NCI-H748 treated with DMSO at 0.1 percent for 48 hours (cell line): ENCODE measurements at regions not wholly inside any gene's neighbourhood (a gene's known extent, or its start where the extent isn't known, plus 50 kb on each side); places are given as distances from the start of the nearest gene placed in this dataset.

Source experiments
- DNase-seq: peaks from one replicate; lab custom pipeline; 2025; lab: John Stamatoyannopoulos, UW

DNA sequence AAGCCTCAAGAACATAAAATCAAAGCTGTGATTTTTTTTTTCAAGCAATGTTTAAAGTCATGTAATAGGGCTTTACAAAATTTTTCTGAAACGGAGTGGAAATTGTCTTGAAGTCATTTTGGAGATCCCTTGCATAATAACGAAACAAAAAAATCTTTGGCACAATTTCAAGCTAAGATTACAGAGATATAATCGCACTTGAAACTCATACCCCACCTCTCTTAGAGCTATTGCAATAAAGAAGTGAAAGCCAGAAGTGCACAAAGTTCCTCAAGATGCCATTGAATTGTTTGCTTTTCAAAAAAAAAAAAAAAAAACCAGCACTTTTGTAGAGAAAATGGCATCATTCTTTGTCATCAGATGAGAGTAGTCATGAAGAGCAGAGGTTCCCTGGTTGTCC lies 152.3 kb downstream of the PAX3 start:
- DNase-seq = no peak

DNA sequence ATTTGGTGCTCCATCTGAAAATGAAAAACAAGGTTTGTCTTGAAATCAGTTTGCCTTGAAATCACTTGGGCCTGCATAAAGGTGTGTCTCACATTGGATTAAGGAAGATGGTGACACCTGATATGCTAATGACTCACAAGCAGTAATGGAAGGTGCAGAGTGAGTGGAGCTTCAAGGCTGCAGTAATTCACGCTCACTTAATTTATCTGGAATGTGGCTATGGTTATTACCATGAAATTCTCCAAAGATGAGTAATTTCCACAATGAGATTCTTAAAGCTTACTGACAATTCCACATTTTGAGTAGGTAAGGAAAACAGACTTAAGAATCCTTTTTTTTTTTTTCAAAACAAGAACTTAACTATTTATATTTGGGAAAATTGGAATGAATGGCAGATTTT lies 156.8 kb downstream of the PAX3 start:
- DNase-seq = no peak

- no peak for DNase-seq
These were observed 162.6 kb downstream of the PAX3 start for GRCh38 chr2:222136106-222136630.

DNA sequence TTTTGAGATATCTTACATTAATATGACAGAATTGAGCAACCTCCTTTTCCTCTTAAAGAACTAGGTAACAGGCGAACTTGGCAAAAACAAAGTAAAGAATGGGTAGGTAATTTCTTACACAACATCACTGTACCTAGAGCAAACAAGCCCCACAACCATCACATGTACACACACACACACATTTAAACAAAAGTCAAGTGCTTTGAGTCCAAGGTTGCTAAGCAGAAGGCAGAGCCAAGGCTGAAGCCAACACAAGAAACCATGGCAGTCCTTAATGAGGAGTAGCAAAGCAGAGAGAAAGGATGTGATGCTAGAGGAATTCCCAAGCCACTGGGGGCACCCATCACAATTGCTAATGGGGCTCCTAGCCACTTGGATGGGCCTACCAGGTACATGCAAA lies 164.1 kb downstream of the PAX3 start:
- DNase-seq = no peak

GRCh38 chr2:222133897-222134296 lies 164.9 kb downstream of the PAX3 start:
- no peak for DNase-seq

DNA sequence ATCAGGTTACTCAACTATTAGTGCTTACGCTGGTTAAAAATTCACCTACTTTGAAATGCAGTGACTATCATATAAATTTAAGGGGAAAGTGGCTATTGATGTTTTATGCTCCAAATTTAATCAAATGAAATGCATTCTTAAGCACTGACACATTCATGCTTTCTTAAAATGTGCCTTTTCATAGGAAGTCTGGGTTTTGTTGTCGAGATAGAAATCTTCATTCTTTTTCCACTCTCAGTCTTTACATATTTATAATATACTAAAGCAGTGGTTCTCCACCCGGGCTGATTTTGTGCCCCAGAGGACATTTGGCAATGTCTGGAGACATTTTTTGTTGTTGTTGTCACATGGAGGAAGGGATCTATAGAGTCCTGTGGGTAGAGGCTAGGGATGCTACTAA lies 167.9 kb downstream of the PAX3 start:
- no peak for DNase-seq

DNA sequence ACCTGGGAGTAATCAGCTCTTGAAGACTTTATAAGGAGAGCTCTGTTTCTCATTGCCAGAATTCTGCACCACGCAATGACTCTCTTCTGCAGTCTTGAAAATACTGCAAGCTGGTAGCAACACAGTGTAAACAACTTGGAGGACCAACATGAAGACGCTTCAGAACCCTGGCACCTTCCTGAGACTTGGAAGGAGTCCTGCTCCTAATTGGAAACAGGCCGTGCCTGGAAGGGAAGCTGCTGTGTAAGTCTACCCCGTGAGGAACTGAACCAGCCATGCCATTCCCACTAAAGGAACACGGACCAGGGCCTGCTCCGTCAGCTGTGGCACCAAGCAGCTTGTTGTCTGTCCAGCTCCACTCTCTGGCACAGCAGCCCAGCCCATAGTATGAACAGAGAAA lies 171.1 kb downstream of the PAX3 start:
- DNase-seq = no peak

DNA sequence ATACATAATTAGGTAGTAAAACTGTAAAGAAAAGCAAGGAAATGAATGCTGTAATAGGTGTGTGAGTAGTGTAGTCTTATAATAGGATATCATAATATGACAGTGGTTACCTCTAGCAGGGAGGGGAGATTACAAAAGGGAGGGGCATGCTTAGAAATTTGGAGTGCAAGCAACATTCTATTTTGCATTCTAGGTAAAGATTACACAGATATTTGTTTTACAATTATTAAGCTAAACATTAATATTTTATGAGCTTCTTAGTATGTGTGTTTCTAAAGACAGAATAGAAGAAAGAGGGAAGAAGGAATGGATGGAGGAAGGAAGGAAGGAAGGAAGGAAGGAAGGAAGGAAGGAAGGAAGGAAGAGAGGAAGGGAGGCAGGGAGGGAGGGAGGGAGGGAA lies 177.9 kb downstream of the PAX3 start:
- no peak for DNase-seq

GRCh38 chr2:222115296-222115695 lies 183.5 kb downstream of the PAX3 start:
- DNase-seq = no peak

DNA sequence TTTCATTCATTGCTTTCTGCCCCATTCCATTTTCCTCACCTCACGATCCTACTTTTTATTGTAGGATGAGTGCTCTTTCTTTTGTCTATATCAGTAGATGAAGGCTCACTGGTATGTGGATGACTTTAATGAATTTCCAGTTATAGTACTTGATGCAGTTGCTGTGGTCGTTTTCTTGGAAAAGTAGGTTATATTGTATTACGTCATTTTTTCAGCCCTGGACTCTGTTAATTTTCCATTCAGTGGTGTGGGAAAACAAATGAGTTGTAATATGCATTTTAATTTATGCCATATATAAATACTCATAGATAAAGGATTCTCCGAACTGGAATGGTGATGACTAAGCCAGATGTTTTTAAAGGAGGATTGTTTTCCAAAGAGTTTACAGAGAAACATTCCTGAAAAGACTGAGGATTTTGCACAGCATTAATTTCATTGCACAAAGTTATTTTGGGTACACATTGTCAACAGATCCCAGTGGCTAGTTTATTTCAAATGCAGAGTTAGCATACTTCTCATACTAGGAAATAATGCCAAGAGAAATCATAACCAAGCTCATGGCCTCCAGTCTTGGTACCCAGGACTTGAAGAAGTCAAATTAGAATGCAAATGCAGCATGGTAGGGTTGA lies 189.7 kb downstream of the PAX3 start:
- DNase-seq = no peak

DNA sequence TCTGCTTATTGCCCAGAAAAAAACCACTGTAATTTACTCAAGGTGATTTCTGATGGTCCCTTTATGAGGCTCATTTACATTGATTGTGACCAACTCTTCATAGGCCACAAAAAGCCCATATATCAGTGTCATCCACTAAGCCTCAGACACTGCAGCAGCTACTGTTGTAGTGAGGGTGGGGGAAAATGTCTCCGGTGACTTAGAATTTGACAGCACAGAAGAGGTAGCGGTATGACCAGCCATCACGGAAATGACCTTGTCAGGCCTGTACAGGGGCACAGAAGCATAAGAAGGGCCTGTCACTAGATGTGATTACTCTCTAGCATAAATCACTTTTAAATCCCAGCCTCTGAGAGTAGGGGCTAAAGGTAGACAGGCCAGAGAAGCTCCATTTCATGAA lies 190.3 kb downstream of the PAX3 start:
- no peak for DNase-seq

GRCh38 chr2:222105046-222105445 lies 193.8 kb downstream of the PAX3 start:
- no peak for DNase-seq

DNA sequence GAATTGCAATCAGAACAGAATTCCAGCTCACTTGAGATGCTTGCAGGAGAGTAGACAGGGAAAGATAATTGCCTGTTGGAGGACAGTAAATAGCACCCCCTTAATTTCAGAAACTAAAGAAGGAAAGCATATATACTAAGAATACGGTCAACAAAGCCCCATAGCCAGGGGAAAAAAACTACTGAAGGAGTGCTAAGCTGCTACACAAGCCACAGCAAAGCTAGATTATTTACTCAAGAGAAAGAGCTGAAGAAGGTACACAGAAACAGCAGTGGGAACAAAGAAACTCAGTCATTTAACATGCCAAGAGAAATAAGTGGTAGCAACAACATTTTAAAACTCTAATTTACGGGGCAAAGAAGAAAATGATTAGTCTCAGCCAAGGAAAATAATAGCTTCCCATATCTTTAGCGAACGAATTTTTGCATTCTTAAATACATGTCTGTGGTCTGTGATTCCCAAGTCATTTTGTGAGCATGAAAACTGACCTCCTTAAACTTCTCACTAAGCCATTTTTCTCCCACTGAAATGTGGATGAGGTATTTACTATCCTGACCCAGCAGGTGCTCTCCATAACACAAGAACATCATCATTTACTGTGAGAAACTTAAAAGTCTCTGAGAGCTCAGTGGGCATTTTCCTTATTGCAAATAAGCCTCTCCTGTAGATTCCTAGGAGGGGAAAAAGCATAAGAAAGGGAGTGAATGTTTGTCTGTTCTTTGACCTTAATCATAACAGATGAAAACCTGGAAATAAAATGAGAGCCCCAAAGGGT lies 196.0 kb downstream of the PAX3 start:
- DNase-seq = peak; percentile 35

DNA sequence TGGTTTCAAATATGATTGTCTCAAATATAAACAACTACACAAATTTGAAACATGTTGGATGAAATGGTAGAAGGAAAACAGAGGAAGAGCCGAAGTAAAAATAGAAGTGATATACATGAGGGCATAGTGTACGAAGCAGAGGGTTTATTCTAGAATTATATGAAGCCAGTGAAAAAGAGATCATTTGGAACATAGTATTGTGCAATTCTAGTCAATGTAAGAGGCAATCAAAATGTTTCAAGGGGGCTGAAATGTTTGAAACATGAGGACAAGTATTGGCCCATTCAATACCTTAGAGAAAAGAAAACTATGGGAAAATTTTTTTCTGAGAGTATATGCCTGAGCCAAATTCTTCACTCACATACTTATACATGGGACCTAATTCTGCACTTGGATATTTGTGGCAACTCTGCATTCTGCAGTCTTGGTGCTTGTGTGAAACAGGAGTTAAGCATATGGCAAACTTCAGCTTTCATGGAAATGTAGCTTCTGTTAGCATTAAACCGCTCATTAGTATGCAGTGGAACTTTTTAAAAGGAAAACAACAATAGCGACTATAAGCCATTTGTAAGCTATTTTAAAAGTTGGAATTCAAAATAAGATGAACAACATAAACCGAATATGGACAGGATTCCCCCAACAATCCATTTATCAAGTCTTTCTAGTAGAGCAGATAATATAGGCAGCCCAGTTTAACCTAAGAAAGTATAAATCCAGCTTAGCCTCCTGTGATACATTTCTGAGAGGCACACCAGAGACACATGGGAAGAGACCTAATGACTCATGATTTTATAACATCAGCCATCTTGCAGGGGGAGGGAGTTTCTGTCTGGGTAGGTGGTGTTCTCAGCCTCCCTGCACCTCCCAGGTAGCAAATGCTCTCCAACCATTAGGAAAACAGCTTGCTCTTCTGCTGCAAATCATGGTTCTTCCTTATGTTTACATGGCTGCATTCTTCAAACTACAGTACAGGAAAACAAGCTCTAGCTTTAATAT lies 197.8 kb downstream of the PAX3 start:
- DNase-seq = no peak

- no peak for DNase-seq
These were observed 210.2 kb downstream of the PAX3 start for GRCh38 chr2:222088561-222088960.

- no peak for DNase-seq
These were observed 210.8 kb downstream of the PAX3 start for GRCh38 chr2:222087998-222088397.

DNA sequence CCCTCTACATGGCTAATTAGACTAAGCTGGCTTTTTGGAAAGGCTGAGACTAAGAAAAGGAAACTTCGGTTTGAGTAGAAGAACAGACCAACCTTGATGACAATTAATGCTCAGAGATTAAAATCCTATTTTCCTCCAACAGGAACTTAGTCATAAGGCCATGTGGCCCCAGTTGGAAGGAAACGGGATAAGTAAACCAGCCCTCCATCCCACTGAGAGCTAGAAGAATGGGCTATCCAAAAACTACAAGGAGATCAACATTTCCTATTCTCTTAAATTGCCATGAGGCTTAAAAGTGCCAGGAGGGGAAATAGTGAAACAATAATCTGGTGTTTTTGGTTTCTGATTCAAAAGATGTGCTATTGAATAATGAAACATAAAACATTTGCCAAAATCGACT lies 216.6 kb downstream of the PAX3 start:
- no peak for DNase-seq

DNA sequence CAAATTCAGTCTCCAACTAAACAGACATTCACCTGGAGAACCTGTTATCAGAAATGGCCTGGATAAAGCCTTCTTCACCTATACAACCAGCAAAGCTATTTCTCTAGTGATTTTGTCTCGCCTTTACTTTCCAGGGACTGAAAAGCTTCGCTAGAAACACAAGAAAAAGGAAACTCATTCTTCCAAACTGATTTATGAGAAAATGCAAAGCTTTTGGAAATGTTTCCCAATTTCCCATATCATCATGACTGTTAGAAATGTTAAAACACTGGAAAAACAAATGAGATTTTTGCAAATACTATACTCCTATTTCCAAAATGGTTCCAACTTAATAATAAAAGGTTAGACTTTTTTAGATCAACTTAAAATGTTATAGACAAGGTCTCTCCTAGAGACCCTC lies 218.7 kb downstream of the PAX3 start:
- DNase-seq = no peak

GRCh38 chr2:222076973-222077690 lies 221.7 kb downstream of the PAX3 start:
- no peak for DNase-seq

GRCh38 chr2:222074674-222075073 lies 224.1 kb downstream of the PAX3 start:
- no peak for DNase-seq

DNA sequence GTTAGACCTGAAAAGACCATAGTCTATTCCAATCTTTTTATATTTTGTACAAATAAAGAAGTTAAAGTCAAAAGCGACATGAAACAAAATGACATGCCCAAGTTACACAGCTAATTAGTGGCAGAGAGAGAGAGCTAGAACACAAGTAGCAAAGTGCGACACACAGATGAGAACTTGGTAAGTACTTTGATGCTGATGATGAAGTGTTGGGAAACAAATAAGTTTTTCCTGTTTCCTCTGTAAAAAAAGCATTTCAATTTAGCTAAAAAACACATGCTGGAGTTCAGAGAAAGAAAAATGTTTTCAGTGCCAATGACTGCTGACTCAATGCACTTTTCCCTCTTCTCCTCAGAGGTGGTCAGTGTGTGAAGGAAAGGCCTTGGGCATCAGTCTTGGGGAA lies 226.9 kb downstream of the PAX3 start:
- DNase-seq = no peak

GRCh38 chr2:222064286-222064685 lies 234.5 kb downstream of the PAX3 start:
- no peak for DNase-seq
